ENCODE measurements at regions not wholly inside any gene's neighbourhood (a gene's known extent, or its start where the extent isn't known, plus 50 kb on each side); places are given as distances from the start of the nearest gene placed in this dataset.

DNA sequence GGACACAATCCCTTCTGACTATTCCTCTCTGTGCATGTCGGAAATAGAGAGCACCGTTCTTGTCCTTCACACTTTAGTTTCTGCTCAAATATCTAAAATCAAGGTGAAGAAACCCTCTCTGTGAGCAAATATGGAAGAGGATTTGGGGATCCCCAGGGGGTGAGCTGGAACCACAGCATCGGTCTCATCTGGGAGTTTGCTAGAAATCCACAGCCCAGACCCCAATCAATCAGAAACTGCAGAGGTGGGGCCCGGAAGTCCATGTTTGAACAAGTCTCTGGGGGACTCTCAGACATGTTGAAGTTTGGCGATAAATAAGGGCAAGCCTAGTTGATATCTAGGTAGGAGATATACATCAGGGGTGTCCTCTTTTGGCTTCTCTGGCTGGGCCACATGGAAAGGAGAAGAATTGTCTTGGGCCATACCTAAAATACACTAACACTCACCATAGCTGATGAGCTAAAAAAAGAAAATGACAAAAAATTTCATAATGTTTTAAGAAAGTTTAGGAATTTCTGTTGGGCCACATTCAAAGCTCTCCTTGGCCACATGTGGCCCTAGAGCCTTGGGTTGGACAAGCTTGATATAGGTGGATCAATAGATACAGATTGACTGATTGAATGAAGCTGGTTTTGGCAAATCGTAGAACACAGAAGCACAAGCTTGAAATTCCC is 168.0 kb upstream of the FOXF1 start:
- Histone ChIP-seq H3K27me3 (replicated peaks; ENCODE audit: control insufficient read depth, insufficient read depth, low read length, poor library complexity, severe bottlenecking) (no peaks in the 10 kb centered on the region), H3K27ac (ENCODE audit: insufficient read depth, low read length, poor library complexity, severe bottlenecking) (no peak overlapping the region), H3K9me3 (ENCODE audit: control insufficient read depth, low read length) (no peaks in the 10 kb centered on the region), H3K4me3 (ENCODE audit: insufficient read depth, low read depth, low read length, poor library complexity, severe bottlenecking) (no peak overlapping the region), H3K4me1 (ENCODE audit: control insufficient read depth, insufficient read depth, low read length, poor library complexity, severe bottlenecking) (no peaks in the 10 kb centered on the region), H3K36me3 (ENCODE audit: control insufficient read depth, insufficient read depth, low read length) (no peaks in the 10 kb centered on the region)
- DNase-seq, result no peak

DNA sequence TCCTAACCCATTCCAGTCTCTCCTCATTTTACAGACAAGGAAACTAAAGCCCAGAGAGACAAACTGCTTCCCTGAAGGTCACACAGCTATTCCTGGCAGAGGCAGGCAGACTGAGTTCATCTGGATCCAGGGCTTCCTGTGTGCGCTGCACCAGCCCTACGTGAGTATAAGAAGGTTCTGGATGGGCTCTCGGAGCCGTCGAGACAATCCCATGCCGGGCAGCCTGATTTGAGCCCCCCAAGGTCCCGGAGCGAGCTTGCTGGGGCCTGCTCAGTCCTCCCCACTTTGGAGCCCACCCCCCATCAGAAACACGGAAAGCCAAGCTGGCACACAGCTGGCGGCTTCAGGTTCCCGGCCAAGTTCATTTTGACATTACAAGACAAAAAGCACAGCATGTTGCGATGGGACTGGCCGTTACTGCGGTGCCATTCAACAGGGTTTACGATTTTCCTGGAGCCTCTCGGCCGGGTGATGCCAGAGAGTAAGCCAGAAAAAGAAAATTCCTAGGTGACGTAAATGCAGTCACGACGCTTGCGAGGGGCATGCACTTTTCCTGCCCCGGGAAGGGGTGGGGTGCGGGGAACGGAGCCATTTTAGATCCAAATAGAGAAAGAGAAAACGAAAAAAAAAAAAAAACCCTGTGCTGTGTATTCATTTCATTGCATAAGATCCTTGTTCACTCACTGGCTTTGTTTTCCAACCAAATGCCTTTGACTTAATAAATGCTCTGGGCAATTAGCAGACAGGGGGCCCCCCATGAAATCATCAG is 167.1 kb upstream of the FOXF1 start:
- Histone ChIP-seq H3K27ac (ENCODE audit: insufficient read depth, low read length, poor library complexity, severe bottlenecking) (no peak overlapping the region), H3K9me3 (ENCODE audit: control insufficient read depth, low read length) (no peaks in the 10 kb centered on the region), H3K4me3 (ENCODE audit: insufficient read depth, low read depth, low read length, poor library complexity, severe bottlenecking) (no peak overlapping the region), H3K27me3 (replicated peaks; ENCODE audit: control insufficient read depth, insufficient read depth, low read length, poor library complexity, severe bottlenecking) (no peaks in the 10 kb centered on the region), H3K36me3 (ENCODE audit: control insufficient read depth, insufficient read depth, low read length) (no peaks in the 10 kb centered on the region), H3K4me1 (ENCODE audit: control insufficient read depth, insufficient read depth, low read length, poor library complexity, severe bottlenecking) (no peaks in the 10 kb centered on the region)
- DNase-seq, result no peak

DNA sequence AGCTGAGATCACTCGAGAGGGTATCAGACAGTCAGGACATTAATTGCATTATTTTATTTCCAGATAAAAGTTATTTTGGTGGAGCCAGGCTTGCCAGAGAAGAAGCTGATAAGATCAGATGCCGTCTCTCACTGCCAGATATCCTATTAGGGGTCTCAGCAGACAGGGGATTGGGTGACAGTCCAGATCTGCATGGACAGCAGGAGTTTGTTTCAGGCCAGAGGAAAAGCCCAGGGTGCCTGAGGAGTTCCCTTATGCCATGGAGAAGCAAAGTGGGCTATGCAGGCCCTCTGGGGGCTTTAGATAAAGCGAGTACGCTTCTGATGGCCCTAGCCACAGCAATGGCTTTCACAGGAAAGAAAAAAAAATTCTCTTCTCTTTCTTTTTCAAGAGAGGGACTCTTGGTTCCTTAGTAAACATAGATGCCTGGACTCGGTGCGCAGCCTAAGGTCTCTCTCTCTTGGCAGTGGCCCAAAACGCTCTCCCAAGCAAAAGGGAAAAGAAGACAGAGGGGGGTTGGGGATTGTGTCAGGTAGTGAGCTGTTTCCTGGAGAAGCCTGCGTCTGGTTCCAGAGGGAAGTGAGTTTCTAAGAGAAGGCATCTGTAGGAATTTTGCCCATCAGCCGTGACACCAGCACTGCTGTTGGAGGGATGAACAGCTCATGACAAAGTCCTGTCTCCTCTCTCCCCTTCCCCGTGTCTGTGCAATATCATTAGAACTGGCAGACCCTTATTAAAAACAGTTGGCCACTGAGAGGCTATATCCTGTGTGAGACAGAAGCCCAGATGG is 166.3 kb upstream of the FOXF1 start:
- H3K4me1 ChIP-seq (ENCODE audit: control insufficient read depth, insufficient read depth, low read length, poor library complexity, severe bottlenecking), result no peaks in the 10 kb centered on the region
- no peaks in the 10 kb centered on the region for H3K9me3 ChIP-seq (ENCODE audit: control insufficient read depth, low read length)
- no peak overlapping the region for H3K27ac ChIP-seq (ENCODE audit: insufficient read depth, low read length, poor library complexity, severe bottlenecking)
- H3K27me3 ChIP-seq (replicated peaks; ENCODE audit: control insufficient read depth, insufficient read depth, low read length, poor library complexity, severe bottlenecking), result no peaks in the 10 kb centered on the region
- no peak overlapping the region for H3K4me3 ChIP-seq (ENCODE audit: insufficient read depth, low read depth, low read length, poor library complexity, severe bottlenecking)
- no peaks in the 10 kb centered on the region for H3K36me3 ChIP-seq (ENCODE audit: control insufficient read depth, insufficient read depth, low read length)
- DNase-seq, result no peak

DNA sequence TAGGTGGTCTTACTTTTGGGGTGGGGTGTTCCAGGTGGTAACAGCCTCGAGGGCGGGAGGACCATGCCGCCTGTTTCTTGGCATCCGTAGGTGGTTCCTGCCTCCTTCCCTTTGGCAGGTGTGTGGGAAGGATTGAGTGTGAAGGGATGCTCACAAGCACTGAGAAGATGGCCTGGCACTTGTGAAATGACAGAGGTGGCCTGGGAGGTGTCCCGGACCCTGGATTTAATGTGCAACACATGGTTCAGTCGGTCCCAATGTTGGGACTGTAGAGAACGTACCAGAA is 165.8 kb upstream of the FOXF1 start:
- Histone ChIP-seq H3K4me3 (ENCODE audit: insufficient read depth, low read depth, low read length, poor library complexity, severe bottlenecking) (no peak overlapping the region), H3K9me3 (ENCODE audit: control insufficient read depth, low read length) (no peaks in the 10 kb centered on the region), H3K36me3 (ENCODE audit: control insufficient read depth, insufficient read depth, low read length) (no peaks in the 10 kb centered on the region), H3K27me3 (replicated peaks; ENCODE audit: control insufficient read depth, insufficient read depth, low read length, poor library complexity, severe bottlenecking) (no peaks in the 10 kb centered on the region), H3K4me1 (ENCODE audit: control insufficient read depth, insufficient read depth, low read length, poor library complexity, severe bottlenecking) (no peaks in the 10 kb centered on the region), H3K27ac (ENCODE audit: insufficient read depth, low read length, poor library complexity, severe bottlenecking) (no peak overlapping the region)
- DNase-seq, result no peak

DNA sequence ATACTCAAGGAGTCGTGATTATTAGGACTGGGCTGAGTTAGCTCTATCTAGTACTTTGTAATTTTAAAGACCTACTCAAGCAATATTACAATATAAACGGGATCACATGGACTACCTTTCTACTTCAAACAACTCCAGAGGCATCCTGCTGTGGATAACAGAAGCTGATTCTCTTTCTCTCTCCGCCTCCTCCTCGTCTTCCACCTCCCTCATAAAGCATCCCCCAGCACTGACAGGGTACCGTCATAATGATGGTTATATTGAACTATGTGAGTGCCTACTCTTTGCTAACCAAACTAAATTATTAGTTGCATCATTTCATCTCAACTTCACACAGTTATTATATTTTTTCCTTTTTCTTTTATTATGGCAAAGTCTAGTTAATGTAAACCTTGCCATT is 165.4 kb upstream of the FOXF1 start:
- Histone ChIP-seq H3K27me3 (replicated peaks; ENCODE audit: control insufficient read depth, insufficient read depth, low read length, poor library complexity, severe bottlenecking) (no peaks in the 10 kb centered on the region), H3K36me3 (ENCODE audit: control insufficient read depth, insufficient read depth, low read length) (no peaks in the 10 kb centered on the region), H3K4me3 (ENCODE audit: insufficient read depth, low read depth, low read length, poor library complexity, severe bottlenecking) (no peak overlapping the region), H3K27ac (ENCODE audit: insufficient read depth, low read length, poor library complexity, severe bottlenecking) (no peak overlapping the region), H3K9me3 (ENCODE audit: control insufficient read depth, low read length) (no peaks in the 10 kb centered on the region), H3K4me1 (ENCODE audit: control insufficient read depth, insufficient read depth, low read length, poor library complexity, severe bottlenecking) (no peaks in the 10 kb centered on the region)
- no peak for DNase-seq

DNA sequence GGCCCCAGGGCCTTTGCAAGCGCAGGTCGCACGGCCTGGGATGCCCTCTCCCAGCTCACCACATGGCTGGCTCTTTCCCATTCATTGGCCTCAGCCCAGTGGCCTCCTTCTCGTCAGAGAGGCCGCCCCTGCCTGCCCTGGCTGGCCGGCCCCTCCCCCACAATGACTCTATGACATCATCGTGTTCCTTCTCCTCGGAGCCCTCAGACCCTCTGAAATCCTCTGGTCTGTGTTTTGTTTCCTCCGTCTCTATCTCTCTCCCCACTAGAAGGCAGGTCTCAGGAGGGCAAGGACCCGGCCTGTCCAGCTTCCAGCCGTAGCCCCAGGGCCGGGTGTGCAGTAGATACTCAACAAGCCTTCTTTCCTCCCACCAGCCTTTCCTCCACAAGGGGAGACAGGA is 164.8 kb upstream of the FOXF1 start:
- Histone ChIP-seq H3K4me1 (ENCODE audit: control insufficient read depth, insufficient read depth, low read length, poor library complexity, severe bottlenecking) (no peaks in the 10 kb centered on the region), H3K9me3 (ENCODE audit: control insufficient read depth, low read length) (no peaks in the 10 kb centered on the region)
- no peak for DNase-seq

DNA sequence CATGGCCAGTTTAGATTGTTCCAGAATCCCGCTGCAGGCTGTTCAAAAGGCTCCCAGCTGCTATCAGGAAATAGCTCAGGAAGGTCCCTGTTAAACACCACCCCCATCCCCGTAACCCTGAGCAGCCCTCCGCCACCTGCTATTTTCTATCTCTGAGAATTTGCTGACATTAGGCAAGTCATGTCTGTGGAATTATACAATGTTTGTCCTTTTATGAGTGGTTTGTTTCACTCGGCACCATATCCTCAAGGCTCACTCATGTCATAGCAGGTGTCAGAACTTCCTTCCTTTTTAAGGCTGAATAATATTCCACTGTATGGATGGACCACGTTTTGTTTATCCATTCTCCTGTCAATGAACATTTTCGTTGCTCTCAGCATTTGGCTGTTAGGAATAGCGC is 164.3 kb upstream of the FOXF1 start:
- no peaks in the 10 kb centered on the region for H3K9me3 ChIP-seq (ENCODE audit: control insufficient read depth, low read length)
- DNase-seq, result no peak
- no peaks in the 10 kb centered on the region for H3K36me3 ChIP-seq (ENCODE audit: control insufficient read depth, insufficient read depth, low read length)
- no peak overlapping the region for H3K27ac ChIP-seq (ENCODE audit: insufficient read depth, low read length, poor library complexity, severe bottlenecking)
- H3K4me1 ChIP-seq (ENCODE audit: control insufficient read depth, insufficient read depth, low read length, poor library complexity, severe bottlenecking), result no peaks in the 10 kb centered on the region
- H3K4me3 ChIP-seq (ENCODE audit: insufficient read depth, low read depth, low read length, poor library complexity, severe bottlenecking), result no peak overlapping the region
- H3K27me3 ChIP-seq (replicated peaks; ENCODE audit: control insufficient read depth, insufficient read depth, low read length, poor library complexity, severe bottlenecking), result no peaks in the 10 kb centered on the region

More for the DNA sequence above, 164.8 kb upstream of the FOXF1 start:
- Histone ChIP-seq H3K27me3 (replicated peaks; ENCODE audit: control insufficient read depth, insufficient read depth, low read length, poor library complexity, severe bottlenecking) (no peaks in the 10 kb centered on the region), H3K27ac (ENCODE audit: insufficient read depth, low read length, poor library complexity, severe bottlenecking) (no peak overlapping the region), H3K36me3 (ENCODE audit: control insufficient read depth, insufficient read depth, low read length) (no peaks in the 10 kb centered on the region), H3K4me3 (ENCODE audit: insufficient read depth, low read depth, low read length, poor library complexity, severe bottlenecking) (no peak overlapping the region)

DNA sequence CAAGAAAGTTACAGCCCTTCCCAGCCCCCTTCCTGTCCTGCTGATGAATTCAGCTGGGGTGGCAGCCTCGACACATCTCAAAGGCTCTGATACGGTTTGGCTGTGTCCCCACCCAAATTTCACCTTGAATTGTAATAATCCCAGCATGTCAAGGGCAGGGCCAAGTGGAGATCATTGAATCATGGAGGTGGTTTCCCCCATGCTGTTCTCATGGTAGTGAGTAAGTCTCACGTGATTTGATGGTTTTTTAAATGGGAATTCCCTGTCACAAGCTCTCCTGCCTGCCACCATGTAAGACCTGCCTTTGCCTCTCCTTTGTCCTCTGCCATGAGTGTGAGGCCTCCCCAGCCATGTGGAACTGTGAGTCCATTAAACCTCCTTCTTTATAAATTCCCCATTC is 163.2 kb upstream of the FOXF1 start:
- H3K27me3 ChIP-seq (replicated peaks; ENCODE audit: control insufficient read depth, insufficient read depth, low read length, poor library complexity, severe bottlenecking), result no peaks in the 10 kb centered on the region
- H3K27ac ChIP-seq (ENCODE audit: insufficient read depth, low read length, poor library complexity, severe bottlenecking), result no peak overlapping the region
- no peaks in the 10 kb centered on the region for H3K9me3 ChIP-seq (ENCODE audit: control insufficient read depth, low read length)
- no peak overlapping the region for H3K4me3 ChIP-seq (ENCODE audit: insufficient read depth, low read depth, low read length, poor library complexity, severe bottlenecking)
- no peak for DNase-seq
- no peaks in the 10 kb centered on the region for H3K36me3 ChIP-seq (ENCODE audit: control insufficient read depth, insufficient read depth, low read length)
- no peaks in the 10 kb centered on the region for H3K4me1 ChIP-seq (ENCODE audit: control insufficient read depth, insufficient read depth, low read length, poor library complexity, severe bottlenecking)

DNA sequence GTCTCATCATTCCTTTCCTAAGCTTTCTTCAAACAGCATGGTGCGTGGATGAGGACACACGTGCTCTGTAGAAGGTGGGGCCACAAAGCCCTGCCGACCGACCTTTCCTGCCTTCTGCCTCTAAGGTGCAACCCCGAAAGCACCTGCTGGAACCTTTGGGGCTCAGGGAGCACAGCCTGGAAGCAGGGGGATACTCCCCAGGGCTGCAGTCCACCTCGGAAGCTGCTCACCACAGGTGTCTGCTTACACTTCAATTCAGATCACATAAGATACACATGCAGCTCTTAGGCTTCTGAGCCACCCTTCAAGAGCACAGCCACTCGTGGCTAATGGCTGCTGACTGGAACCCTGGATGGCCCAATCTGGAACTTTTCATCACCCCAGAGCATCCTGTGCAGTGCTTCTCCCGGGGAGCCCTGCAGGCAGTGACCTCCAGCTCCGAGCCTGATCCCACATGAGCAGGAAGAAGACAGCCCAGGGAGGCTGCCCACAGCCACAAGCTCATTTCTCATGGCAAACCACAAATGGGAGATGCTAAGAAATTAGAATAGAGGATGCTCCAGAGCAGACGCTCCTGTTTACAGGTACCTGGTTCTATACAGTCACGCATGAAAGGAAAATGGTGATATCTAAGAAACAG is 162.3 kb upstream of the FOXF1 start:
- no peaks in the 10 kb centered on the region for H3K27me3 ChIP-seq (replicated peaks; ENCODE audit: control insufficient read depth, insufficient read depth, low read length, poor library complexity, severe bottlenecking)
- H3K4me1 ChIP-seq (ENCODE audit: control insufficient read depth, insufficient read depth, low read length, poor library complexity, severe bottlenecking), result no peaks in the 10 kb centered on the region
- H3K4me3 ChIP-seq (ENCODE audit: insufficient read depth, low read depth, low read length, poor library complexity, severe bottlenecking), result no peak overlapping the region
- H3K36me3 ChIP-seq (ENCODE audit: control insufficient read depth, insufficient read depth, low read length), result no peaks in the 10 kb centered on the region
- H3K9me3 ChIP-seq (ENCODE audit: control insufficient read depth, low read length), result no peaks in the 10 kb centered on the region
- no peak for DNase-seq
- no peak overlapping the region for H3K27ac ChIP-seq (ENCODE audit: insufficient read depth, low read length, poor library complexity, severe bottlenecking)
